ENCODE measurements at regions not wholly inside any gene's neighbourhood (a gene's known extent, or its start where the extent isn't known, plus 50 kb on each side); places are given as distances from the start of the nearest gene placed in this dataset.
"Not testable (repeated sequence)": the region's sequence is repeated elsewhere in the genome, so short reads cannot be mapped to it uniquely, and the experiment has no call there.

DNA sequence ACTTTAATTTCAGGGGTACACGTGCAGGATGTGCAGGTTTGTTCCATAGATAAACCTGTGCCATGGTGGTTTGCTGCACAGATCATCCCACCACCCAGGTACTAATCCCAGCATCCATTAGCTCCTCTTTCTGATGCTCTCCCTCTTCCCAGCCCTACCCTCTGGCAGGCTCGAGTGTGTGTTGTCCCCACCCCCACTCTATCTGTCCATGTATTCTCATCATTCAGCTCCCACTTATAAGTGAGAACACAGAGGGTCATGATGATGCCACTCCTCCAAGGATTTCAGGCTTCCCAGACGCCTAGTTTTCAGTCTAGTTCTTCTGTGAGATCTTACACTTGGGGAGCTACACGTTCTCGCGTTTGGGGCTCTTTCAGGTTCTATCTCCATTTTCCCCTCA lies 93.4 kb upstream of the NBPF11 start:
- not testable (repeated sequence) for ATAC-seq

DNA sequence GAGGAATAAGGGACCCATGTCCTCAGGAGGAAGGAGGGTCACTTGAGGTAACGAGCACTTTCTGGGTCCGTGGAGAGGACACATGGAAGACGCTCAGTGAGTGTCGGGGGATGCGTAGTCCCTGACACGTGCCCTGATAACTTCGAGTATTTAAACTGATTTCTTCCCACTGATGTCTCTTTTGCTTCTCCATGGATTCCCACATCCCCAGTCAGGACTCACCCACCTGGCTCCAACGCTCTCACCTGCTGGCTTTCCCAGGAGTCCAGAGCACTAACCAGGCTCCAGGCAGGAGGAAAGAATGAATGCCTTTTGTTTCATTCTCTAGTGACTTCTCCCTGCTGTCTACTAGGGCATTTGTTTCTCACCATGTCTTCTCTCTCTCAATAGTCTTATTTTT lies 81.2 kb upstream of the NBPF11 start:
- intact Hi-C loops (cut with micrococcal nuclease; ENCODE audit: unreplicated experiment); H2AFZ ChIP-seq (ENCODE audit: low read length); in situ Hi-C loops (cut with HindIII; ENCODE audit: extremely low pct_ligation_motif_present, low pct_unique_long_range_greater_than_20kb); H3K4me3 ChIP-seq (replicated peaks in 1 of 3; ENCODE audit: insufficient read depth in 1 of 3, low read depth in 2 of 3, low read length in 3 of 3); ATAC-seq; FAIRE-seq; H3K9me3 ChIP-seq (ENCODE audit: low read length); CTCF ChIA-PET (ENCODE audit: low intra/inter-chr PET ratio, low total read pairs); H4K20me1 ChIP-seq (ENCODE audit: insufficient read depth, low read length); H3K4me2 ChIP-seq (ENCODE audit: low read depth, low read length); H3K36me3 ChIP-seq (replicated peaks in 1 of 2; ENCODE audit: control insufficient read depth in 1 of 2, insufficient read depth in 2 of 2, low read length in 2 of 2); H3K4me1 ChIP-seq (ENCODE audit: insufficient read depth, low read length); H3K27ac ChIP-seq (ENCODE audit: extremely low read length, insufficient read depth, low read length); BruUV-seq (replicated peaks); POLR2A ChIA-PET; H3K27me3 ChIP-seq (ENCODE audit: control insufficient read depth in 1 of 2, insufficient read depth in 2 of 2, low read length in 2 of 2); H3K79me2 ChIP-seq (ENCODE audit: insufficient read depth, low read length); DNase-seq (ENCODE audit: low spot score); H3K9ac ChIP-seq (ENCODE audit: insufficient read depth, low read depth, low read length): not testable (repeated sequence)
- no CpG with 5 or more reads among the region's 8 CpGs for WGBS (ENCODE audit: low lambda C conversion rate)

More for the DNA sequence above, 93.4 kb upstream of the NBPF11 start:
- H3K36me3 ChIP-seq (replicated peaks in 1 of 2; ENCODE audit: control insufficient read depth in 1 of 2, insufficient read depth in 2 of 2, low read length in 2 of 2); DNase-seq (ENCODE audit: low spot score); FAIRE-seq; H3K4me1 ChIP-seq (ENCODE audit: insufficient read depth, low read length); H2AFZ ChIP-seq (ENCODE audit: low read length); H3K79me2 ChIP-seq (ENCODE audit: insufficient read depth, low read length); H3K4me3 ChIP-seq (replicated peaks in 1 of 3; ENCODE audit: insufficient read depth in 1 of 3, low read depth in 2 of 3, low read length in 3 of 3); H3K4me2 ChIP-seq (ENCODE audit: low read depth, low read length); in situ Hi-C loops (cut with HindIII; ENCODE audit: extremely low pct_ligation_motif_present, low pct_unique_long_range_greater_than_20kb); H4K20me1 ChIP-seq (ENCODE audit: insufficient read depth, low read length); BruUV-seq (replicated peaks); H3K9me3 ChIP-seq (ENCODE audit: low read length); intact Hi-C loops (cut with micrococcal nuclease; ENCODE audit: unreplicated experiment); H3K27ac ChIP-seq (ENCODE audit: extremely low read length, insufficient read depth, low read length); H3K27me3 ChIP-seq (ENCODE audit: control insufficient read depth in 1 of 2, insufficient read depth in 2 of 2, low read length in 2 of 2); POLR2A ChIA-PET; CTCF ChIA-PET (ENCODE audit: low intra/inter-chr PET ratio, low total read pairs); H3K9ac ChIP-seq (ENCODE audit: insufficient read depth, low read depth, low read length): not testable (repeated sequence)
- no CpG with 5 or more reads among the region's 6 CpGs for WGBS (ENCODE audit: low lambda C conversion rate)

DNA sequence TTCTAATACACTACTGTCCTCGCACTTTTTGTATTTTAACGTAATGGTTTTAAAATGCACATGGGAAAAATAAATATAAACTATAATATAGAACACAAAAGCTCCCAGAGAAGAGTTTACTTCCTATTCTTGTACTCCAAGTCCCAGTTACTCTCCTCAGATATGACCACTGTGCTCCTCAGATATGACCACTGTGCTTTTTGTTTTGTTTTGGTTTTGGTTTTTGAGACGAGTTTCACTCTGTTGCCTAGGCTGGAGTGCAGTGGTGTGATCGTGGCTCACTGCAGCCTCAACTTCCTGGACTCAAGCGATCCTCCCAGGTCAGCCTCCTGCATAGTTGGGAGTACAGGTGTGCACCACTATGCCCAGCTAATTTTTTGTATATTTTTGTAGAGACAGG lies 76.8 kb upstream of the NBPF11 start:
- intact Hi-C loops (cut with micrococcal nuclease; ENCODE audit: unreplicated experiment); H3K4me2 ChIP-seq (ENCODE audit: low read depth, low read length); H3K4me3 ChIP-seq (replicated peaks in 1 of 3; ENCODE audit: insufficient read depth in 1 of 3, low read depth in 2 of 3, low read length in 3 of 3); H3K27ac ChIP-seq (ENCODE audit: extremely low read length, insufficient read depth, low read length); H4K20me1 ChIP-seq (ENCODE audit: insufficient read depth, low read length); ATAC-seq; H3K27me3 ChIP-seq (ENCODE audit: control insufficient read depth in 1 of 2, insufficient read depth in 2 of 2, low read length in 2 of 2); POLR2A ChIA-PET; in situ Hi-C loops (cut with HindIII; ENCODE audit: extremely low pct_ligation_motif_present, low pct_unique_long_range_greater_than_20kb); BruUV-seq (replicated peaks); H3K79me2 ChIP-seq (ENCODE audit: insufficient read depth, low read length); DNase-seq (ENCODE audit: low spot score); FAIRE-seq; H3K9ac ChIP-seq (ENCODE audit: insufficient read depth, low read depth, low read length); H3K36me3 ChIP-seq (replicated peaks in 1 of 2; ENCODE audit: control insufficient read depth in 1 of 2, insufficient read depth in 2 of 2, low read length in 2 of 2); H3K4me1 ChIP-seq (ENCODE audit: insufficient read depth, low read length); H3K9me3 ChIP-seq (ENCODE audit: low read length); H2AFZ ChIP-seq (ENCODE audit: low read length); CTCF ChIA-PET (ENCODE audit: low intra/inter-chr PET ratio, low total read pairs): not testable (repeated sequence)
- 22% methylated on average over 5 of the region's 5 CpGs for WGBS (ENCODE audit: low lambda C conversion rate)

DNA sequence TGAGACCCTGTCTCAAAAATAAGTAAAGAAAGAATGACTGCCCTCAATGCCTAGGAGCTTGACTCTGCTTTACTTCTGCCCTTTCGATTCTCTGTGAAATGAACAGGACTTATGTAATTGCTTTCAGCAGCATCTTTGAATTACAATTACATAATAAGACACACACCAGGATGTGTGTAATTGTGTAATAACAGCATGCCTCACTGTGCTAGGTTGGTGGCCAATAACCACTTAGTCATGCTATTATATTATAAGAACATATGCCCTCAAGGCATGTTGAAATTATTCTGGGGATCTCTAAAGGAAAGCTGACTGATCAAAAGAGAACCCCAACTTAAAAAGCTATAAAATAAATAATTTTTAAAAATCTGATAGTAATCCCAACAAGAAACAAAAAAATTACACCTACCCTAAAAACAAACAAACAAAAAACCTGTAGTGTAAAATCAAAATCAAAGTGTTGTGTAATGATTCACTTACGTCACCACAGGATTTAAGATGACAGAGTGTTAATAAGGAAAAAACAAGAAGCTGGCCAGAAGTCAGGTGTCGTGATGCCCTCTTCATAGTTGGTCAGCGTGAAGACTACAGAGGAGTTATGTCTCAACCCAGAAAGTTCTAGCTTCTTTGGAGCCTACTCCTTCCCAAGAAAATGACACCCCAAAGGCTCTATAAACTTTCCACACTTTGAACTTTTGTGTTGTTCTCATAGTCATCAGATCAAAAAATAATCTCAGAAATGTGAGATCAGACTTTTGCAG lies 70.5 kb upstream of the NBPF11 start:
- H2AFZ ChIP-seq (ENCODE audit: low read length); BruUV-seq (replicated peaks); ATAC-seq; H3K9ac ChIP-seq (ENCODE audit: insufficient read depth, low read depth, low read length); in situ Hi-C loops (cut with HindIII; ENCODE audit: extremely low pct_ligation_motif_present, low pct_unique_long_range_greater_than_20kb); H3K9me3 ChIP-seq (ENCODE audit: low read length); H4K20me1 ChIP-seq (ENCODE audit: insufficient read depth, low read length); H3K79me2 ChIP-seq (ENCODE audit: insufficient read depth, low read length); intact Hi-C loops (cut with micrococcal nuclease; ENCODE audit: unreplicated experiment); H3K27me3 ChIP-seq (ENCODE audit: control insufficient read depth in 1 of 2, insufficient read depth in 2 of 2, low read length in 2 of 2); H3K4me1 ChIP-seq (ENCODE audit: insufficient read depth, low read length); DNase-seq (ENCODE audit: low spot score); POLR2A ChIA-PET; H3K4me3 ChIP-seq (replicated peaks in 1 of 3; ENCODE audit: insufficient read depth in 1 of 3, low read depth in 2 of 3, low read length in 3 of 3); FAIRE-seq; CTCF ChIA-PET (ENCODE audit: low intra/inter-chr PET ratio, low total read pairs); H3K4me2 ChIP-seq (ENCODE audit: low read depth, low read length); H3K36me3 ChIP-seq (replicated peaks in 1 of 2; ENCODE audit: control insufficient read depth in 1 of 2, insufficient read depth in 2 of 2, low read length in 2 of 2); H3K27ac ChIP-seq (ENCODE audit: extremely low read length, insufficient read depth, low read length): not testable (repeated sequence)
- no CpG with 5 or more reads among the region's 4 CpGs for WGBS (ENCODE audit: low lambda C conversion rate)
